ENCODE measurements at regions not wholly inside any gene's neighbourhood (a gene's known extent, or its start where the extent isn't known, plus 50 kb on each side); places are given as distances from the start of the nearest gene placed in this dataset.

- no peak overlapping the region for H3K4me3 ChIP-seq (ENCODE audit: low read depth, low read length)
- DNase-seq (ENCODE audit: low read depth) = no peak
These were observed 81.9 kb downstream of the ATP1A1 start for GRCh38 chr1:116454940-116455339.

GRCh38 chr1:116455509-116455908 lies 82.5 kb downstream of the ATP1A1 start:
- DNase-seq (ENCODE audit: low read depth) = no peak

GRCh38 chr1:116457946-116458604 lies 85.0 kb downstream of the ATP1A1 start:
- H3K4me3 ChIP-seq (ENCODE audit: low read depth, low read length) = no peak overlapping the region
- peak; percentile 53 for DNase-seq (ENCODE audit: low read depth)

More at GRCh38 chr1:116455509-116455908, 82.5 kb downstream of the ATP1A1 start:
- no peak overlapping the region for H3K4me3 ChIP-seq (ENCODE audit: low read depth, low read length)

- no peak for DNase-seq (ENCODE audit: low read depth)
- H3K4me3 ChIP-seq (ENCODE audit: low read depth, low read length) = no peak overlapping the region
These were observed 85.7 kb downstream of the ATP1A1 start for GRCh38 chr1:116458695-116459094.

- DNase-seq (ENCODE audit: low read depth) = no peak
- H3K4me3 ChIP-seq (ENCODE audit: low read depth, low read length) = no peak overlapping the region
These were observed 87.2 kb downstream of the ATP1A1 start for GRCh38 chr1:116460261-116460660.

GRCh38 chr1:116460783-116461376 lies 87.8 kb downstream of the ATP1A1 start:
- no peak for DNase-seq (ENCODE audit: low read depth)
- no peak overlapping the region for H3K4me3 ChIP-seq (ENCODE audit: low read depth, low read length)

GRCh38 chr1:116461723-116462122 lies 88.7 kb downstream of the ATP1A1 start:
- no peak for DNase-seq (ENCODE audit: low read depth)
- no peak overlapping the region for H3K4me3 ChIP-seq (ENCODE audit: low read depth, low read length)

- no peak overlapping the region for H3K4me3 ChIP-seq (ENCODE audit: low read depth, low read length)
- no peak for DNase-seq (ENCODE audit: low read depth)
These were observed 89.7 kb downstream of the ATP1A1 start for GRCh38 chr1:116462722-116463121.

- no peak overlapping the region for H3K4me3 ChIP-seq (ENCODE audit: low read depth, low read length)
- DNase-seq (ENCODE audit: low read depth) = no peak
These were observed 90.7 kb downstream of the ATP1A1 start for GRCh38 chr1:116463730-116464129.

Data from skeletal muscle cell (primary cell).